ENCODE measurements at regions not wholly inside any gene's neighbourhood (a gene's known extent, or its start where the extent isn't known, plus 50 kb on each side); places are given as distances from the start of the nearest gene placed in this dataset.
"Not testable (repeated sequence)": the region's sequence is repeated elsewhere in the genome, so short reads cannot be mapped to it uniquely, and the experiment has no call there.

- CTCF ChIA-PET = interaction anchor here (0.6 to 1.0 kb wide), 2 partner anchors 14 to 163 kb away, joined by 3 read pairs; no protein-coding TSS in a partner anchor
Observed at GRCh38 chr1:226461087-226461486, 53.2 kb upstream of the PARP1 start.

GRCh38 chr1:226463925-226464586 is 56.2 kb upstream of the PARP1 start:
- ATAC-seq (no peak), DNase-seq (ENCODE audit: low read depth, low spot score) (no peak)
- RAD21 ChIA-PET (ENCODE audit: low non-redundant PET in 1 of 2, low total read pairs in 2 of 2, uncharacterized antibody in 2 of 2, unreplicated experiment in 2 of 2) = no interaction called here
- CTCF ChIA-PET = no interaction called here
- Histone ChIP-seq H3K9me2 (ENCODE audit: insufficient read depth) (no peaks in the 10 kb centered on the region), H3K4me2 (ENCODE audit: low read length) (no peak overlapping the region), H2AFZ (ENCODE audit: low read depth, low read length, poor library complexity, severe bottlenecking) (no peak overlapping the region), H3K79me2 (ENCODE audit: insufficient read depth, low read length) (no peaks in the 10 kb centered on the region), H3K9me3 (ENCODE audit: control insufficient read depth in 1 of 2, insufficient read depth in 1 of 2, low read depth in 1 of 2, low read length in 2 of 2) (no peaks in the 10 kb centered on the region; a peak in 1 of 4 replicates), H3K36me3 (ENCODE audit: control insufficient read depth in 1 of 2, insufficient read depth in 2 of 2, low read length in 2 of 2) (no peaks in the 10 kb centered on the region), H3K9ac (ENCODE audit: low read length) (no peak overlapping the region), H3K4me3 (replicated peaks in 1 of 2; ENCODE audit: low read depth in 1 of 2, low read length in 2 of 2) (no peak overlapping the region), H3K27ac (ENCODE audit: low read depth, low read length) (no peak overlapping the region), H3K27me3 (ENCODE audit: insufficient read depth, low read length) (no peaks in the 10 kb centered on the region), H4K20me1 (ENCODE audit: insufficient read depth) (no peaks in the 10 kb centered on the region), H3K4me1 (ENCODE audit: control insufficient read depth in 1 of 2, insufficient read depth in 2 of 2, low read length in 2 of 2) (no peaks in the 10 kb centered on the region)
- no TSS peak for BruUV-seq (replicated peaks)
- no peak for TF ChIP-seq EZH2 (IDR thresholded peaks at IDR 0.05)
- no peak for TF ChIP-seq YY1 (IDR thresholded peaks at IDR 0.05; ENCODE audit: extremely low read depth, insufficient replicate concordance, low read depth, low read length)
- intact Hi-C loops (cut with micrococcal nuclease) = no loop called here
- POLR2A ChIA-PET = no interaction called here

More at GRCh38 chr1:226461087-226461486, 53.2 kb upstream of the PARP1 start:
- Histone ChIP-seq H3K9ac (ENCODE audit: low read length) (no peak overlapping the region), H3K4me1 (ENCODE audit: control insufficient read depth in 1 of 2, insufficient read depth in 2 of 2, low read length in 2 of 2) (no peaks in the 10 kb centered on the region), H3K4me2 (ENCODE audit: low read length) (no peak overlapping the region), H4K20me1 (ENCODE audit: insufficient read depth) (no peaks in the 10 kb centered on the region), H3K79me2 (ENCODE audit: insufficient read depth, low read length) (no peaks in the 10 kb centered on the region), H3K27me3 (ENCODE audit: insufficient read depth, low read length) (no peaks in the 10 kb centered on the region), H3K27ac (ENCODE audit: low read depth, low read length) (no peak overlapping the region), H3K9me3 (ENCODE audit: control insufficient read depth in 1 of 2, insufficient read depth in 1 of 2, low read depth in 1 of 2, low read length in 2 of 2) (no peaks in the 10 kb centered on the region; a peak in 1 of 4 replicates), H3K36me3 (ENCODE audit: control insufficient read depth in 1 of 2, insufficient read depth in 2 of 2, low read length in 2 of 2) (no peaks in the 10 kb centered on the region), H3K9me2 (ENCODE audit: insufficient read depth) (no peaks in the 10 kb centered on the region), H2AFZ (ENCODE audit: low read depth, low read length, poor library complexity, severe bottlenecking) (no peak overlapping the region), H3K4me3 (replicated peaks in 1 of 2; ENCODE audit: low read depth in 1 of 2, low read length in 2 of 2) (no peak overlapping the region)
- BruUV-seq (replicated peaks) = no TSS peak
- TF ChIP-seq JUND (IDR thresholded peaks at IDR 0.05) (no peak), POLR2A (IDR thresholded peaks at IDR 0.05; ENCODE audit: borderline replicate concordance, extremely low read depth, insufficient read depth, insufficient read length) (no peak), EZH2phosphoT487 (IDR thresholded peaks at IDR 0.05; ENCODE audit: borderline replicate concordance) (no peak)
- ChIA-PET RAD21 (ENCODE audit: low non-redundant PET in 1 of 2, low total read pairs in 2 of 2, uncharacterized antibody in 2 of 2, unreplicated experiment in 2 of 2) (no interaction called here), POLR2A (no interaction called here)
- DNase-seq (ENCODE audit: low read depth, low spot score) (no peak), ATAC-seq (no peak)
- intact Hi-C loops (cut with micrococcal nuclease) = no loop called here

GRCh38 chr1:226464587-226464971 is 56.7 kb upstream of the PARP1 start:
- H2AFZ ChIP-seq (ENCODE audit: low read depth, low read length, poor library complexity, severe bottlenecking); H4K20me1 ChIP-seq (ENCODE audit: insufficient read depth); H3K4me3 ChIP-seq (replicated peaks in 1 of 2; ENCODE audit: low read depth in 1 of 2, low read length in 2 of 2); H3K4me2 ChIP-seq (ENCODE audit: low read length); H3K9me2 ChIP-seq (ENCODE audit: insufficient read depth); H3K79me2 ChIP-seq (ENCODE audit: insufficient read depth, low read length); BruUV-seq (replicated peaks); RAD21 ChIA-PET (ENCODE audit: low non-redundant PET in 1 of 2, low total read pairs in 2 of 2, uncharacterized antibody in 2 of 2, unreplicated experiment in 2 of 2); H3K36me3 ChIP-seq (ENCODE audit: control insufficient read depth in 1 of 2, insufficient read depth in 2 of 2, low read length in 2 of 2); ATAC-seq; H3K27ac ChIP-seq (ENCODE audit: low read depth, low read length); CTCF ChIA-PET; POLR2A ChIA-PET; intact Hi-C loops (cut with micrococcal nuclease); DNase-seq (ENCODE audit: low read depth, low spot score); H3K9ac ChIP-seq (ENCODE audit: low read length); H3K9me3 ChIP-seq (ENCODE audit: control insufficient read depth in 1 of 2, insufficient read depth in 1 of 2, low read depth in 1 of 2, low read length in 2 of 2); H3K4me1 ChIP-seq (ENCODE audit: control insufficient read depth in 1 of 2, insufficient read depth in 2 of 2, low read length in 2 of 2); H3K27me3 ChIP-seq (ENCODE audit: insufficient read depth, low read length): not testable (repeated sequence)

All from HCT116 (cell line).